Activated B cell treated with CpG ODN at 0.5 μM for 24 hours (primary cell): ENCODE measurements at regions not wholly inside any gene's neighbourhood (a gene's known extent, or its start where the extent isn't known, plus 50 kb on each side); places are given as distances from the start of the nearest gene placed in this dataset.

ENCODE experiments used
- ATAC-seq: fragments of 200-7000 bp; cut with Tn5 transposase; one replicate; pipeline ENCODE4 v1.10.0; 2021; ENCODE audit warnings: low read depth, mild to moderate bottlenecking, moderate library complexity
- CTCF ChIA-PET: fragments of 350-600 bp; sonication (Branson Sonifier 250); formaldehyde crosslinking; loops from one replicate; lab custom pipeline; 2021; ENCODE audit warnings: antibody characterized with exemption; lab: Charles Lee
- POLR2A ChIA-PET: fragments of 350-600 bp; sonication (Branson Sonifier 250); formaldehyde crosslinking; loops from one replicate; lab custom pipeline; 2021; ENCODE audit warnings: antibody characterized with exemption; lab: Charles Lee
- DNase-seq: peaks from one replicate; pipeline ENCODE4 v3.0.0; 2022
- H3K27ac Mint-ChIP-seq: one replicate; pipeline ENCODE4 v1.8.0; 2020; ENCODE audit warnings: mixed read lengths
- H3K27me3 Mint-ChIP-seq: one replicate; pipeline ENCODE4 v1.8.0; 2021; ENCODE audit warnings: mixed read lengths
- H3K36me3 Mint-ChIP-seq: one replicate; pipeline ENCODE4 v1.8.0; 2021; ENCODE audit warnings: low read depth, mixed read lengths
- H3K4me1 Mint-ChIP-seq: one replicate; pipeline ENCODE4 v1.8.0; 2021; ENCODE audit warnings: mixed read lengths
- H3K4me3 Mint-ChIP-seq: one replicate; pipeline ENCODE4 v1.8.0; 2020; ENCODE audit warnings: mild to moderate bottlenecking, mixed read lengths
- H3K9me3 Mint-ChIP-seq: one replicate; pipeline ENCODE4 v1.8.0; 2020; ENCODE audit warnings: mixed read lengths
- intact Hi-C: fragments of 100-400 bp; cut with micrococcal nuclease; formaldehyde crosslinking; loops from one replicate; pipeline ENCODE4 v1.15.1; 2024
- TF ChIP-seq, protein P1 (sequence below): fragments of 200-600 bp; IDR thresholded peaks from one replicate; pipeline ENCODE4 v1.8.0; 2022; ENCODE audit warnings: antibody characterized with exemption, mild to moderate bottlenecking

- Mint-ChIP-seq H3K36me3 (no peaks in the 10 kb centered on the region), H3K27me3 (no peaks in the 10 kb centered on the region), H3K4me3 (no peak overlapping the region), H3K9me3 (no peaks in the 10 kb centered on the region), H3K4me1 (no peaks in the 10 kb centered on the region), H3K27ac (no peak overlapping the region)
- TF ChIP-seq, protein P1, sequence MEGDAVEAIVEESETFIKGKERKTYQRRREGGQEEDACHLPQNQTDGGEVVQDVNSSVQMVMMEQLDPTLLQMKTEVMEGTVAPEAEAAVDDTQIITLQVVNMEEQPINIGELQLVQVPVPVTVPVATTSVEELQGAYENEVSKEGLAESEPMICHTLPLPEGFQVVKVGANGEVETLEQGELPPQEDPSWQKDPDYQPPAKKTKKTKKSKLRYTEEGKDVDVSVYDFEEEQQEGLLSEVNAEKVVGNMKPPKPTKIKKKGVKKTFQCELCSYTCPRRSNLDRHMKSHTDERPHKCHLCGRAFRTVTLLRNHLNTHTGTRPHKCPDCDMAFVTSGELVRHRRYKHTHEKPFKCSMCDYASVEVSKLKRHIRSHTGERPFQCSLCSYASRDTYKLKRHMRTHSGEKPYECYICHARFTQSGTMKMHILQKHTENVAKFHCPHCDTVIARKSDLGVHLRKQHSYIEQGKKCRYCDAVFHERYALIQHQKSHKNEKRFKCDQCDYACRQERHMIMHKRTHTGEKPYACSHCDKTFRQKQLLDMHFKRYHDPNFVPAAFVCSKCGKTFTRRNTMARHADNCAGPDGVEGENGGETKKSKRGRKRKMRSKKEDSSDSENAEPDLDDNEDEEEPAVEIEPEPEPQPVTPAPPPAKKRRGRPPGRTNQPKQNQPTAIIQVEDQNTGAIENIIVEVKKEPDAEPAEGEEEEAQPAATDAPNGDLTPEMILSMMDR = no peak
- DNase-seq = no peak
- ATAC-seq = no peak
- CTCF ChIA-PET = no interaction called here
- intact Hi-C loops = no loop called here
- POLR2A ChIA-PET = no interaction called here
These were observed 106.2 kb downstream of the SAMD9 start for GRCh38 chr7:93011351-93012294.

GRCh38 chr7:93008833-93009232 is 108.9 kb downstream of the SAMD9 start:
- TF ChIP-seq, protein P1 = no peak
- intact Hi-C loops = no loop called here
- Mint-ChIP-seq H3K4me3 (no peak overlapping the region), H3K9me3 (no peaks in the 10 kb centered on the region), H3K4me1 (no peaks in the 10 kb centered on the region), H3K27me3 (peaks cover 4% of the 10 kb centered on the region), H3K36me3 (no peaks in the 10 kb centered on the region), H3K27ac (no peak overlapping the region)
- ChIA-PET POLR2A (no interaction called here), CTCF (no interaction called here)
- ATAC-seq = no peak
- DNase-seq = no peak

DNA sequence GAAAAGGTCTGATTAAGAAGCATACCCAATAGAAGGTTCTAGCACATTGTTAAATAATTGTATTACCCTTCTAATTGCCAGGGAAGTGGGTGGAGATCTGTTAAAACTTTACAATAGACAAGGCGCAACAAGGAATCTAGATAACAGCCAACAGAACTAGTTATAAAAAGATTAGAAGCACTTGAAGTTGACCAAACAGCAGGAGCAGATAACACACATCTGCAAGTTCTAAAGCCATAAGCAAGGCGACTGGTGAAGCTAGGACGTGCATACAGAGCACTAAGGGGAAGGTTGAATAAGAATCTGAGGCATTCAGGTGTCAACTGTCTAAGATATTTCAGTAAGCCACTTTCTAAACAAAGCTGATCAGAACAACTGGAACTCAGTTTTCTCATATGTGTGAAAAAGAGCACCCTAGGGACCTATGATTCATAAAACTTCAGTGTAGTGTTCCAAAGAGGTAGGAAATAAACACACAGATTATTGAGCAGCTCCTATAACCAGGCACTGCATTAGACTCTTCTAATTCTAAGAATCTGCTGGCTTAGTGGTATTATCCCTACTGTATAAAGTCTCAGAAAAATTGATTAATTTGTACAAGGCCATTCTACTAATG is 111.2 kb downstream of the SAMD9 start:
- TF ChIP-seq, protein P1 = no peak
- intact Hi-C loops = no loop called here
- Mint-ChIP-seq H3K4me3 (no peak overlapping the region), H3K4me1 (no peaks in the 10 kb centered on the region), H3K9me3 (no peaks in the 10 kb centered on the region), H3K27me3 (peaks cover 5% of the 10 kb centered on the region), H3K36me3 (no peaks in the 10 kb centered on the region), H3K27ac (no peak overlapping the region)
- ATAC-seq = no peak
- DNase-seq = no peak
- ChIA-PET CTCF (no interaction called here), POLR2A (no interaction called here)

GRCh38 chr7:93004906-93005305 is 112.9 kb downstream of the SAMD9 start:
- DNase-seq = no peak
- no peak overlapping the region for H3K4me3 Mint-ChIP-seq
- ChIA-PET POLR2A (no interaction called here), CTCF (no interaction called here)
- TF ChIP-seq, protein P1 = no peak
- ATAC-seq = no peak
- no peaks in the 10 kb centered on the region for H3K9me3 Mint-ChIP-seq
- no peaks in the 10 kb centered on the region for H3K36me3 Mint-ChIP-seq
- intact Hi-C loops = no loop called here
- no peak overlapping the region for H3K27ac Mint-ChIP-seq
- peaks cover 5% of the 10 kb centered on the region for H3K27me3 Mint-ChIP-seq
- H3K4me1 Mint-ChIP-seq = no peaks in the 10 kb centered on the region

GRCh38 chr7:92997719-92998118 is 120.1 kb downstream of the SAMD9 start:
- DNase-seq = no peak
- POLR2A ChIA-PET = no interaction called here
- no peak overlapping the region for H3K4me3 Mint-ChIP-seq
- no peak overlapping the region for H3K27ac Mint-ChIP-seq
- H3K36me3 Mint-ChIP-seq = no peaks in the 10 kb centered on the region
- intact Hi-C loops = no loop called here
- no peak for ATAC-seq
- no peaks in the 10 kb centered on the region for H3K4me1 Mint-ChIP-seq
- TF ChIP-seq, protein P1 = no peak
- CTCF ChIA-PET = no interaction called here
- H3K27me3 Mint-ChIP-seq = peaks cover 3% of the 10 kb centered on the region
- no peaks in the 10 kb centered on the region for H3K9me3 Mint-ChIP-seq
